ENCODE measurements at regions not wholly inside any gene's neighbourhood (a gene's known extent, or its start where the extent isn't known, plus 50 kb on each side); places are given as distances from the start of the nearest gene placed in this dataset.
"Not testable (repeated sequence)": the region's sequence is repeated elsewhere in the genome, so short reads cannot be mapped to it uniquely, and the experiment has no call there.

GRCh38 chr19:56894626-56895025 lies 54.1 kb upstream of the PEG3 start:
- no peak for DNase-seq

- DNase-seq = no peak
These were observed 55.6 kb upstream of the PEG3 start for GRCh38 chr19:56896095-56896494.

GRCh38 chr19:56899943-56900342 lies 59.4 kb upstream of the PEG3 start:
- DNase-seq = no peak

GRCh38 chr19:56900573-56901097 lies 60.1 kb upstream of the PEG3 start:
- DNase-seq = no peak

- DNase-seq = no peak
These were observed 65.2 kb upstream of the PEG3 start for GRCh38 chr19:56905631-56906150.

GRCh38 chr19:56912401-56913112 lies 72.0 kb upstream of the PEG3 start:
- no peak for DNase-seq

- not testable (repeated sequence) for DNase-seq
These were observed 72.6 kb upstream of the PEG3 start for GRCh38 chr19:56913113-56913455.

- DNase-seq = no peak
These were observed 76.0 kb upstream of the PEG3 start for GRCh38 chr19:56916528-56916927.

- no peak for DNase-seq
These were observed 77.0 kb upstream of the PEG3 start for GRCh38 chr19:56917529-56917928.

- DNase-seq = no peak
These were observed 77.5 kb upstream of the PEG3 start for GRCh38 chr19:56917998-56918397.

- no peak for DNase-seq
These were observed 78.3 kb upstream of the PEG3 start for GRCh38 chr19:56918682-56919307.

GRCh38 chr19:56919308-56919995 lies 78.9 kb upstream of the PEG3 start:
- DNase-seq = no peak

GRCh38 chr19:56926094-56926493 lies 85.6 kb upstream of the PEG3 start:
- DNase-seq = not testable (repeated sequence)

GRCh38 chr19:56927294-56927693 lies 86.8 kb upstream of the PEG3 start:
- no peak for DNase-seq

GRCh38 chr19:56927791-56928207 lies 87.3 kb upstream of the PEG3 start:
- no peak for DNase-seq

GRCh38 chr19:56930647-56931535 lies 90.4 kb upstream of the PEG3 start:
- no peak for DNase-seq

- DNase-seq = no peak
These were observed 92.6 kb upstream of the PEG3 start for GRCh38 chr19:56933014-56933705.

- DNase-seq = no peak
These were observed 94.0 kb upstream of the PEG3 start for GRCh38 chr19:56934438-56935090.

GRCh38 chr19:56939951-56940350 lies 99.4 kb upstream of the PEG3 start:
- no peak for DNase-seq

GRCh38 chr19:56942756-56943155 lies 102.2 kb upstream of the PEG3 start:
- DNase-seq = peak; percentile 1

- no peak for DNase-seq
These were observed 105.6 kb upstream of the PEG3 start for GRCh38 chr19:56946159-56946558.

All from T-helper 9 cell (primary cell).